ENCODE measurements at regions not wholly inside any gene's neighbourhood (a gene's known extent, or its start where the extent isn't known, plus 50 kb on each side); places are given as distances from the start of the nearest gene placed in this dataset.

GRCh38 chr9:115289757-115290208 is 171.8 kb upstream of the TNC start:
- H3K27me3 ChIP-seq, result no peaks in the 10 kb centered on the region
- TF ChIP-seq, protein P1, sequence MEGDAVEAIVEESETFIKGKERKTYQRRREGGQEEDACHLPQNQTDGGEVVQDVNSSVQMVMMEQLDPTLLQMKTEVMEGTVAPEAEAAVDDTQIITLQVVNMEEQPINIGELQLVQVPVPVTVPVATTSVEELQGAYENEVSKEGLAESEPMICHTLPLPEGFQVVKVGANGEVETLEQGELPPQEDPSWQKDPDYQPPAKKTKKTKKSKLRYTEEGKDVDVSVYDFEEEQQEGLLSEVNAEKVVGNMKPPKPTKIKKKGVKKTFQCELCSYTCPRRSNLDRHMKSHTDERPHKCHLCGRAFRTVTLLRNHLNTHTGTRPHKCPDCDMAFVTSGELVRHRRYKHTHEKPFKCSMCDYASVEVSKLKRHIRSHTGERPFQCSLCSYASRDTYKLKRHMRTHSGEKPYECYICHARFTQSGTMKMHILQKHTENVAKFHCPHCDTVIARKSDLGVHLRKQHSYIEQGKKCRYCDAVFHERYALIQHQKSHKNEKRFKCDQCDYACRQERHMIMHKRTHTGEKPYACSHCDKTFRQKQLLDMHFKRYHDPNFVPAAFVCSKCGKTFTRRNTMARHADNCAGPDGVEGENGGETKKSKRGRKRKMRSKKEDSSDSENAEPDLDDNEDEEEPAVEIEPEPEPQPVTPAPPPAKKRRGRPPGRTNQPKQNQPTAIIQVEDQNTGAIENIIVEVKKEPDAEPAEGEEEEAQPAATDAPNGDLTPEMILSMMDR (IDR thresholded peaks at IDR 0.05), result no peak
- no peak for TF ChIP-seq POLR2A (IDR thresholded peaks at IDR 0.05)
- DNase-seq, result no peak
- H3K4me3 ChIP-seq, result no peak overlapping the region
- H3K4me1 ChIP-seq, result no peaks in the 10 kb centered on the region
- no peaks in the 10 kb centered on the region for H3K36me3 ChIP-seq
- H3K27ac ChIP-seq, result peak overlapping the region; percentile 39 to 42
- no peaks in the 10 kb centered on the region for H3K9me3 ChIP-seq
- intact Hi-C loops (cut with DNase I; ENCODE audit: low total_unique reads), result no loop called here

GRCh38 chr9:115291841-115292240 is 173.9 kb upstream of the TNC start:
- intact Hi-C loops (cut with DNase I; ENCODE audit: low total_unique reads), result no loop called here
- no peak for DNase-seq
- H3K4me1 ChIP-seq, result no peaks in the 10 kb centered on the region

GRCh38 chr9:115292584-115293279 is 174.8 kb upstream of the TNC start:
- H3K36me3 ChIP-seq, result no peaks in the 10 kb centered on the region
- H3K27ac ChIP-seq, result no peak overlapping the region

More at GRCh38 chr9:115291841-115292240, 173.9 kb upstream of the TNC start:
- Histone ChIP-seq H3K4me3 (no peak overlapping the region), H3K36me3 (no peaks in the 10 kb centered on the region), H3K9me3 (no peaks in the 10 kb centered on the region), H3K27ac (no peak overlapping the region), H3K27me3 (no peaks in the 10 kb centered on the region)
- TF ChIP-seq, protein P1 (IDR thresholded peaks at IDR 0.05), result no peak
- TF ChIP-seq POLR2A (IDR thresholded peaks at IDR 0.05), result no peak

DNA sequence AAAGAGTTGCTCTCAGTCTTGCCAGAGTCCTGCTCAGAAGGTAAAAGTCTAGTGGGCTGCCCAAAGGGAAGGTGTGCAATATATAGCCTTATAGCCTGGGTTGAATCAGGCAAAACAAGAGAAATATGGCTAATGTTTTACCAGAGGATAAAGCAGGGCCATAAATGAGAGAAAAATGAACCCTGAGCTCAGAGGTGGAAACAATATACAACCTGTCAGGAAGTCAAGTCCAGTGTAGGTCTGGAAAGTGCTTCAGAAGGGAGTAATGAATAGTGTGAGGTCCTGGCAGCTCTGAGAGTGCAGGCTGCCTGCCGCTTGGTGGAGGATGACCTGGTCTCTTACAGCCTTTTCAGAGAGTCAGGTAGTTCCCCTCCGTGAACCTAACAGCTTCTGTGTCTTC is 177.8 kb upstream of the TNC start:
- intact Hi-C loops (cut with DNase I; ENCODE audit: low total_unique reads), result no loop called here
- no peak overlapping the region for H3K27ac ChIP-seq
- no peaks in the 10 kb centered on the region for H3K36me3 ChIP-seq
- no peaks in the 10 kb centered on the region for H3K9me3 ChIP-seq
- no peaks in the 10 kb centered on the region for H3K4me1 ChIP-seq
- DNase-seq, result no peak
- H3K27me3 ChIP-seq, result no peaks in the 10 kb centered on the region
- TF ChIP-seq, protein P1 (IDR thresholded peaks at IDR 0.05), result no peak
- no peak for TF ChIP-seq POLR2A (IDR thresholded peaks at IDR 0.05)
- no peak overlapping the region for H3K4me3 ChIP-seq

More at GRCh38 chr9:115292584-115293279, 174.8 kb upstream of the TNC start:
- no peak for TF ChIP-seq POLR2A (IDR thresholded peaks at IDR 0.05)
- TF ChIP-seq, protein P1 (IDR thresholded peaks at IDR 0.05), result no peak
- Histone ChIP-seq H3K4me1 (no peaks in the 10 kb centered on the region), H3K9me3 (no peaks in the 10 kb centered on the region), H3K4me3 (no peak overlapping the region), H3K27me3 (no peaks in the 10 kb centered on the region)
- intact Hi-C loops (cut with DNase I; ENCODE audit: low total_unique reads), result no loop called here
- DNase-seq, result no peak

DNA sequence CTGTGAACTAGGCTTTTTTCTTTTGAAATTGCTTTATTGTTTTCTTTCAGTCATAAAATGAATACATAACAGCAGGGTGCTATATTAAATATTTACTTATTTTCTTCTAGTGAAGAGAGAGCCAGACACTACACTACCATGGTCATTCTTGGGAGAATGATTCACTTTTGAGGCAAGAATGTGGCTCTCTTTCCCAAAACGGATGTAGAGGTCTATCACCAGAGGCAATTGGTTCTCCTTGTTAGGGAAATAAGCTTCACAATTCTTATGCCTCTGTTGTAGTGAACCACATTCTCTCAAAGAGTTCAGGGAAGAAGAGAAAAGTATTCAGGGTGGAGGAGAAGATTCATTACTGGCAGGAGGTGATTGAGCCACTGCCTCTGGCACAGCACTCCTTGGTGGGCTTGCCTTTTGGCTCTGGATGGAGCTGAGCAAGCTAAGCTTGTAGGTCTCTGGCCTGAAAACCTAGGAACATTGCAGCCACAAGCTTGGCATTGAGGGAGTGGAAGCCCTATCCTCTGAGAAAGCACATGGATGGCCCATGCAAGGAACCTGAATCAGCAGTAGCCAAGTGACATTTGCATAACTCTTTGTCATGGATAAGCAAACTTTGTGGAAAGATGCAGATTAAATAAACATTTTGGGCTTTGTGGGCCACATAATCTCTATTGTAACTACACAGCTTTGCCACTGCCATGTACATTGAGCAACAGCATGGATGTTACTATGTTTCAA is 179.0 kb upstream of the TNC start:
- Histone ChIP-seq H3K9me3 (no peaks in the 10 kb centered on the region), H3K4me1 (no peaks in the 10 kb centered on the region), H3K36me3 (no peaks in the 10 kb centered on the region), H3K4me3 (no peak overlapping the region), H3K27me3 (no peaks in the 10 kb centered on the region), H3K27ac (no peak overlapping the region)
- TF ChIP-seq POLR2A (IDR thresholded peaks at IDR 0.05), result no peak
- TF ChIP-seq, protein P1 (IDR thresholded peaks at IDR 0.05), result no peak
- DNase-seq, result no peak
- intact Hi-C loops (cut with DNase I; ENCODE audit: low total_unique reads), result no loop called here
